Right atrium auricular region (tissue), 2 donors: ENCODE measurements at regions not wholly inside any gene's neighbourhood (a gene's known extent, or its start where the extent isn't known, plus 50 kb on each side); places are given as distances from the start of the nearest gene placed in this dataset.
"Not testable (repeated sequence)": the region's sequence is repeated elsewhere in the genome, so short reads cannot be mapped to it uniquely, and the experiment has no call there.

ENCODE experiments used
- DNase-seq: peaks from one replicate; pipeline ENCODE4 v3.0.0-alpha.2; 2019; ENCODE audit warnings: low spot score
- H3K27ac ChIP-seq, 2 donors: fragments of 200-600 bp; sonication (generic); 1 replicate in 1 of 2; 2 replicates in 1 of 2; pipeline ENCODE4 v1.5.1; 2016 to 2019
- H3K27me3 ChIP-seq, 2 donors: fragments of 200-600 bp; sonication (generic); one replicate each; pipeline versions ENCODE4 v1.5.1 to v1.6.0; 2017 to 2019
- H3K36me3 ChIP-seq: fragments of 200-600 bp; sonication (generic); one replicate; pipeline ENCODE4 v1.5.1; 2016
- H3K4me1 ChIP-seq, 2 donors: fragments of 200-600 bp; sonication (generic); one replicate each; pipeline versions ENCODE4 v1.5.1 to v1.6.0; 2017 to 2019
- H3K4me3 ChIP-seq, 2 donors: fragments of 200-600 bp; sonication (generic); 1 replicate in 1 of 2; 2 replicates in 1 of 2; pipeline ENCODE4 v1.5.1; 2017 to 2019; ENCODE audit warnings: mild to moderate bottlenecking in 1 of 2, moderate library complexity in 1 of 2
- H3K9me3 ChIP-seq, 2 donors: fragments of 200-600 bp; sonication (generic); one replicate each; pipeline ENCODE4 v1.5.1; 2019
- TF ChIP-seq, protein P1 (sequence below), 2 donors: fragments of 200-600 bp; sonication (generic); IDR thresholded peaks; one replicate each; pipeline ENCODE4 v1.5.1; 2019; ENCODE audit warnings: antibody characterized with exemption in 2 of 2

DNA sequence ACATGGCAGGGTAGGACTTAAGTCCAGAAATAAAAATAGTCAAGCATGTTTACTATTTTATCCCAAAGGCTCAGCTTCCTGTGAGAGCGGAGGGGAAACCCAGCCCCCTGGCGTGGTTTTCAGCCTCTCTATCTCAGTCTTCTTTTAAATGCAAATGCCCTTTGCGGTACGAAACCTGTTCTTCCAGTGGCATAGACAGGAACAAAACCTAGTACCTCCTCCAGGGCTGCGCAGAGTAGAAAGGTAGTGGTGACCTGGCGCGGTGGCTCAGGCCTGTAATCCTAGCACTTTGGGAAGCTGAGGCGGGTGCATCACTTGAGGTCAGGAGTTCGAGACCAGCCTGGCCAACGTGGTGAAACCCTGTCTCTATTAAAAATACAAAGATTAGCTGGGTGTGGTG is 181.3 kb upstream of the FOXK1 start:
- Histone ChIP-seq H3K27ac (no peak overlapping the region), H3K9me3 (no peaks in the 10 kb centered on the region), H3K4me3 (no peak overlapping the region), H3K27me3 (no peaks in the 10 kb centered on the region), H3K36me3 (no peaks in the 10 kb centered on the region), H3K4me1 (no peaks in the 10 kb centered on the region)
- no peak for DNase-seq
- TF ChIP-seq, protein P1, sequence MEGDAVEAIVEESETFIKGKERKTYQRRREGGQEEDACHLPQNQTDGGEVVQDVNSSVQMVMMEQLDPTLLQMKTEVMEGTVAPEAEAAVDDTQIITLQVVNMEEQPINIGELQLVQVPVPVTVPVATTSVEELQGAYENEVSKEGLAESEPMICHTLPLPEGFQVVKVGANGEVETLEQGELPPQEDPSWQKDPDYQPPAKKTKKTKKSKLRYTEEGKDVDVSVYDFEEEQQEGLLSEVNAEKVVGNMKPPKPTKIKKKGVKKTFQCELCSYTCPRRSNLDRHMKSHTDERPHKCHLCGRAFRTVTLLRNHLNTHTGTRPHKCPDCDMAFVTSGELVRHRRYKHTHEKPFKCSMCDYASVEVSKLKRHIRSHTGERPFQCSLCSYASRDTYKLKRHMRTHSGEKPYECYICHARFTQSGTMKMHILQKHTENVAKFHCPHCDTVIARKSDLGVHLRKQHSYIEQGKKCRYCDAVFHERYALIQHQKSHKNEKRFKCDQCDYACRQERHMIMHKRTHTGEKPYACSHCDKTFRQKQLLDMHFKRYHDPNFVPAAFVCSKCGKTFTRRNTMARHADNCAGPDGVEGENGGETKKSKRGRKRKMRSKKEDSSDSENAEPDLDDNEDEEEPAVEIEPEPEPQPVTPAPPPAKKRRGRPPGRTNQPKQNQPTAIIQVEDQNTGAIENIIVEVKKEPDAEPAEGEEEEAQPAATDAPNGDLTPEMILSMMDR (IDR thresholded peaks at IDR 0.05): no peak

DNA sequence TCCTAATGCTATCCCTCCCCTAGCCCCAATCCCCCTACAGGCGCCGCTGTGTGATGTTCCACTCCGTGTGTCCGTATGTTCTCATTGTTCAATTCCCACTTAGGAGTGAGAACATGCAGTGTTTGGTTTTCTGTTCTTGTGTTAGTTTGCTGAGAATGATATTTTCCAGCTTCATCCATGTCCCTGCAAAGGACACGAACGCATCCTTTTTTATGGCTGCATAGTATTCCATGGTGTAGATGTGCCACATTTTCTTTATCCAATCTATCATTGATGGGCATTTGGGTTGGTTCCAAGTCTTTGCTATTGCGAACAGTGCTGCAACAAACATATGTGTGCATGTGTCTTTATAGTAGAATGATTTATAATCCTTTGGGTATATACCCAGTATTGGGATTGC is 174.2 kb upstream of the FOXK1 start:
- not testable (repeated sequence) for DNase-seq, H3K27me3 ChIP-seq, H3K4me1 ChIP-seq, H3K36me3 ChIP-seq, H3K9me3 ChIP-seq, H3K27ac ChIP-seq, H3K4me3 ChIP-seq

GRCh38 chr7:4513450-4513849 is 168.6 kb upstream of the FOXK1 start:
- H3K27me3 ChIP-seq: no peaks in the 10 kb centered on the region
- H3K4me1 ChIP-seq: no peaks in the 10 kb centered on the region
- H3K36me3 ChIP-seq: no peaks in the 10 kb centered on the region
- no peak for DNase-seq
- TF ChIP-seq, protein P1 (IDR thresholded peaks at IDR 0.05): no peak
- H3K27ac ChIP-seq: no peak overlapping the region
- H3K9me3 ChIP-seq: no peaks in the 10 kb centered on the region
- no peak overlapping the region for H3K4me3 ChIP-seq

- Histone ChIP-seq H3K9me3 (peaks cover 0 to 6% of the 10 kb centered on the region in 2 donors), H3K4me3 (no peak overlapping the region), H3K36me3 (no peaks in the 10 kb centered on the region), H3K27ac (no peak overlapping the region), H3K4me1 (no peaks in the 10 kb centered on the region), H3K27me3 (no peaks in the 10 kb centered on the region)
- no peak for DNase-seq
- TF ChIP-seq, protein P1 (IDR thresholded peaks at IDR 0.05): no peak
Observed at GRCh38 chr7:4519819-4520520, 162.1 kb upstream of the FOXK1 start.

GRCh38 chr7:4523219-4523618 is 158.9 kb upstream of the FOXK1 start:
- TF ChIP-seq, protein P1 (IDR thresholded peaks at IDR 0.05): no peak
- Histone ChIP-seq H3K27ac (no peak overlapping the region), H3K4me1 (no peaks in the 10 kb centered on the region), H3K27me3 (no peaks in the 10 kb centered on the region), H3K4me3 (no peak overlapping the region), H3K36me3 (no peaks in the 10 kb centered on the region), H3K9me3 (peaks cover 0 to 6% of the 10 kb centered on the region in 2 donors)
- DNase-seq: no peak

DNA sequence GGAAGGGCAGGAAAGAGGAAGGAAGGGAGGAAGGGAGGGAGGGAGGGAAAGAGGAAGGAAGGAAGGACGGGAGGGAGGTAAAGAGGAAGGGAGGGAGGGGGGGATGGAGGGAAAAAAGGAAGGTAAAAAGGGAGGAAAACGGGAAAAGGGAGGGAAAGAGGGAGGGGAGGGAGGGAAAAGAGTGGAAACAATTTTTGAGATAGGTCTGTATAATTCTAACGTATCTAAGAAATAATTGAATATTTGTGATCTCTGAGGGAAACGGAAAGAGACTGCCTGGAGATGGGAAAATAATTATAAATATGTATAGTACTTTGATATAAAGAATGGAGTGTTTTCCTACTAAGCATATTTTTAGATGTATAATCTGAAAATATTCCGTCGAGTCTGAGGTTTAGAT is 158.2 kb upstream of the FOXK1 start:
- Histone ChIP-seq H3K27me3 (no peaks in the 10 kb centered on the region), H3K4me1 (no peaks in the 10 kb centered on the region), H3K4me3 (no peak overlapping the region), H3K27ac (no peak overlapping the region), H3K36me3 (no peaks in the 10 kb centered on the region), H3K9me3 (peaks cover 0 to 6% of the 10 kb centered on the region in 2 donors)
- DNase-seq: no peak
- TF ChIP-seq, protein P1 (IDR thresholded peaks at IDR 0.05): no peak
